Tibial artery (tissue), 4 donors: ENCODE measurements at regions not wholly inside any gene's neighbourhood (a gene's known extent, or its start where the extent isn't known, plus 50 kb on each side); places are given as distances from the start of the nearest gene placed in this dataset.

ENCODE experiments used
- DNase-seq, 2 donors: peaks; one replicate each; pipeline ENCODE4 v3.0.0-alpha.2; 2019
- H3K27ac ChIP-seq, 2 donors: fragments of 200-600 bp; sonication (generic) in 1 of 2; 1 replicate in 1 of 2; 2 replicates in 1 of 2; pipeline ENCODE4 v1.5.1; 2018 to 2019; ENCODE audit warnings: mild to moderate bottlenecking in 1 of 2
- H3K27me3 ChIP-seq, 2 donors: fragments of 200-600 bp; sonication (generic) in 1 of 2; one replicate each; pipeline versions ENCODE4 v1.5.1 to v1.6.0; 2016 to 2019
- H3K36me3 ChIP-seq, 3 donors: fragments of 200-600 bp; sonication (generic) in 2 of 3; one replicate each; pipeline ENCODE4 v1.5.1; 2016 to 2019; ENCODE audit warnings: mild to moderate bottlenecking in 2 of 3
- H3K4me1 ChIP-seq, 4 donors: fragments of 200-600 bp; sonication (generic) in 2 of 4; 1 replicate in 3 of 4; 2 replicates in 1 of 4; pipeline ENCODE4 v1.5.1; 2016 to 2019
- H3K4me3 ChIP-seq, 2 donors: fragments of 200-600 bp; sonication (generic) in 1 of 2; 1 replicate in 1 of 2; 2 replicates in 1 of 2; pipeline ENCODE4 v1.5.1; 2018 to 2019; ENCODE audit warnings: mild to moderate bottlenecking in 2 of 2
- H3K9me3 ChIP-seq, 3 donors: fragments of 200-600 bp; sonication (generic) in 1 of 3; one replicate each; pipeline ENCODE4 v1.5.1; 2016 to 2019
- intact Hi-C: fragments of 100-400 bp; cut with DNase I; formaldehyde crosslinking; loops from one replicate; pipeline ENCODE4 v1.15.0; 2023; ENCODE audit warnings: low total_unique reads
- TF ChIP-seq, protein P1 (sequence below), 2 experiments: fragments of 200-600 bp in 1 of 2; fragments of 450-650 bp in 1 of 2; IDR thresholded peaks; one replicate each; pipeline ENCODE4 v1.5.1; 2017 to 2019; ENCODE audit warnings: antibody characterized with exemption in 2 of 2, mild to moderate bottlenecking in 1 of 2, moderate library complexity in 1 of 2

GRCh38 chr16:48881272-48881671, 271.3 kb upstream of the N4BP1 start:
- intact Hi-C loops: no loop called here
- Histone ChIP-seq H3K4me3 (no peak overlapping the region), H3K9me3 (no peaks in the 10 kb centered on the region), H3K27me3 (peaks cover 0 to 3% of the 10 kb centered on the region in 2 donors), H3K36me3 (no peaks in the 10 kb centered on the region), H3K4me1 (no peaks in the 10 kb centered on the region), H3K27ac (no peak overlapping the region)
- TF ChIP-seq, protein P1, sequence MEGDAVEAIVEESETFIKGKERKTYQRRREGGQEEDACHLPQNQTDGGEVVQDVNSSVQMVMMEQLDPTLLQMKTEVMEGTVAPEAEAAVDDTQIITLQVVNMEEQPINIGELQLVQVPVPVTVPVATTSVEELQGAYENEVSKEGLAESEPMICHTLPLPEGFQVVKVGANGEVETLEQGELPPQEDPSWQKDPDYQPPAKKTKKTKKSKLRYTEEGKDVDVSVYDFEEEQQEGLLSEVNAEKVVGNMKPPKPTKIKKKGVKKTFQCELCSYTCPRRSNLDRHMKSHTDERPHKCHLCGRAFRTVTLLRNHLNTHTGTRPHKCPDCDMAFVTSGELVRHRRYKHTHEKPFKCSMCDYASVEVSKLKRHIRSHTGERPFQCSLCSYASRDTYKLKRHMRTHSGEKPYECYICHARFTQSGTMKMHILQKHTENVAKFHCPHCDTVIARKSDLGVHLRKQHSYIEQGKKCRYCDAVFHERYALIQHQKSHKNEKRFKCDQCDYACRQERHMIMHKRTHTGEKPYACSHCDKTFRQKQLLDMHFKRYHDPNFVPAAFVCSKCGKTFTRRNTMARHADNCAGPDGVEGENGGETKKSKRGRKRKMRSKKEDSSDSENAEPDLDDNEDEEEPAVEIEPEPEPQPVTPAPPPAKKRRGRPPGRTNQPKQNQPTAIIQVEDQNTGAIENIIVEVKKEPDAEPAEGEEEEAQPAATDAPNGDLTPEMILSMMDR (IDR thresholded peaks at IDR 0.05): no peak
- DNase-seq: no peak

DNA sequence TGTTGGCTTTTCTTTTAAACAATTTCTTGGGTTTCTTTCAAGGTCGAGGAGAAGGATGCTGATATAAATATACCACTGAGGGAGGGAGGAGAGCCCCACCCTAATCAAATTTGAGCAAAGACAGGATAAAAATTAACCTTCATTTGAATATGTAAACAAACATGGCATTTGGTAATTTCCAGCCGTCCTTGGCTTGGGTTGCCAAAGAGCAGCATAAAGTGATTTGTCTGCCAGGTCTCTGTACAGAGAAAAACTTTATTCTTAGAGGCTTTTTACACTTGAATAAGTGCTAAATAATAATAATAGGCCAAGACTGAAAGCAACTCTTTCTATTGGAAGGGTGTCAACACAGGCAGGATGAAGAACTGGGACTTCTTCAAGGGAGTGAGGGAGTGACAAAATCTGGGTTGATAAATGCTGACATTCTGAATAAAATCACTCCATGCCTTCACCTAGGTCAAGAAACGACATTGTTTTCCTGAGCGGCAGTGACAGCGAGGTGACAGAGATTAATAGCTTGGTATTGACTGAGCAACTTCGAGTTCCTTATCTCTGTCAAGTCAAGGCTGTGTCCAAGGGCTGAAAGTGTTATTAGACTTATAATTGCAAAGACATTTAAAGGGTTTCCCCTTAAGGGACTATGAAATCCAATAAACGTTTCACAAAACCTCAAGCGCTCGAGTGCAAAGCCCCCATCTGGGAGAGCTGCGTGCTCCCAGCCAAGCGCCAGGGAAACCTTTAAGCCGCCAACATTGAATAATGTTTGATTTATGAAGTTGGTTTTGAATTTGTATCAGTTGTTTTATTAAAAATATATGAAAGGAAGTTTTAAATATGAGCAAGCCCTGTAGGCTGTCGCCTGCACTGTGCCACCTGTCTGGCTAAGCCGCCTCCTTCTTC, 269.5 kb upstream of the N4BP1 start:
- no peaks in the 10 kb centered on the region for H3K9me3 ChIP-seq
- DNase-seq: no peak
- TF ChIP-seq, protein P1 (IDR thresholded peaks at IDR 0.05): no peak
- peaks cover 0 to 3% of the 10 kb centered on the region in 2 donors for H3K27me3 ChIP-seq
- no peak overlapping the region for H3K4me3 ChIP-seq
- H3K27ac ChIP-seq: no peak overlapping the region
- no peaks in the 10 kb centered on the region for H3K36me3 ChIP-seq
- H3K4me1 ChIP-seq: no peaks in the 10 kb centered on the region
- intact Hi-C loops: no loop called here

DNA sequence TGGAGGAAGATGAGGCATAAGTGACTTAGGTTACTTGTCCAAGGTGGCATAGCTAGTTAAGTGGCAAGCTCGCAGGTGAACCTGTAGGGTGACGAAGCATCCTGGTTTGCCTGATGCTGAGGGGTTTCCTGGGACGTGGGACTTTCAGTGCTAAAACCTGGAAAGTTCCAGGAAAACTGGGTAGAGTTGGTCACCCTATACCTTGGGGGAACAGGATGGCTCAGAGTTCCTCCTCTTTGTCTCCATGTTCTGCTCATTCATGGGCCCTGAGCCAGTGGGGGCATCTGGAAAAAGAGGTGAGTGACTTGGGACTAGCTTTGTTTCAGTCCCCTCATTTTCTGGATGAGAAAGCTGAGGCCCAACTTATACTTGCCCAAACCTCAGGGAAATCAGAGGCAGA, 268.0 kb upstream of the N4BP1 start:
- TF ChIP-seq, protein P1 (IDR thresholded peaks at IDR 0.05): no peak
- Histone ChIP-seq H3K4me1 (no peaks in the 10 kb centered on the region), H3K27me3 (peaks cover 0 to 3% of the 10 kb centered on the region in 2 donors), H3K4me3 (no peak overlapping the region), H3K27ac (no peak overlapping the region), H3K36me3 (no peaks in the 10 kb centered on the region), H3K9me3 (no peaks in the 10 kb centered on the region)
- DNase-seq: no peak
- intact Hi-C loops: no loop called here

- no peak overlapping the region for H3K4me3 ChIP-seq
- no peaks in the 10 kb centered on the region for H3K9me3 ChIP-seq
- no peak for DNase-seq
- no peak overlapping the region for H3K27ac ChIP-seq
- intact Hi-C loops: no loop called here
- no peaks in the 10 kb centered on the region for H3K27me3 ChIP-seq
- H3K4me1 ChIP-seq: no peaks in the 10 kb centered on the region
- TF ChIP-seq, protein P1 (IDR thresholded peaks at IDR 0.05): no peak
- H3K36me3 ChIP-seq: no peaks in the 10 kb centered on the region
Observed at GRCh38 chr16:48870141-48870540, 260.2 kb upstream of the N4BP1 start.

- Histone ChIP-seq H3K27me3 (no peaks in the 10 kb centered on the region), H3K9me3 (no peaks in the 10 kb centered on the region), H3K36me3 (no peaks in the 10 kb centered on the region), H3K27ac (no peak overlapping the region), H3K4me1 (no peaks in the 10 kb centered on the region), H3K4me3 (no peak overlapping the region)
- intact Hi-C loops: no loop called here
- DNase-seq: no peak
- TF ChIP-seq, protein P1 (IDR thresholded peaks at IDR 0.05): no peak
Observed at GRCh38 chr16:48865520-48865919, 255.5 kb upstream of the N4BP1 start.
